ENCODE measurements at regions not wholly inside any gene's neighbourhood (a gene's known extent, or its start where the extent isn't known, plus 50 kb on each side); places are given as distances from the start of the nearest gene placed in this dataset.

- BruUV-seq (replicated peaks) = no TSS peak
- Histone ChIP-seq H3K36me3 (ENCODE audit: control insufficient read depth in 1 of 2, insufficient read depth in 2 of 2, low read length in 2 of 2) (no peaks in the 10 kb centered on the region), H3K9me3 (ENCODE audit: control insufficient read depth in 1 of 2, insufficient read depth in 1 of 2, low read depth in 1 of 2, low read length in 2 of 2) (no peaks in the 10 kb centered on the region), H3K79me2 (ENCODE audit: insufficient read depth, low read length) (no peaks in the 10 kb centered on the region), H3K9me2 (ENCODE audit: insufficient read depth) (no peaks in the 10 kb centered on the region), H2AFZ (ENCODE audit: low read depth, low read length, poor library complexity, severe bottlenecking) (no peak overlapping the region), H3K4me1 (ENCODE audit: control insufficient read depth in 1 of 2, insufficient read depth in 2 of 2, low read length in 2 of 2) (no peaks in the 10 kb centered on the region), H3K27me3 (ENCODE audit: insufficient read depth, low read length) (peaks cover 40% of the 10 kb centered on the region), H3K4me3 (replicated peaks in 1 of 2; ENCODE audit: low read depth in 1 of 2, low read length in 2 of 2) (no peak overlapping the region), H3K9ac (ENCODE audit: low read length) (no peak overlapping the region), H4K20me1 (ENCODE audit: insufficient read depth) (no peaks in the 10 kb centered on the region), H3K4me2 (ENCODE audit: low read length) (no peak overlapping the region), H3K27ac (ENCODE audit: low read depth, low read length) (no peak overlapping the region)
- ChIA-PET POLR2A (no interaction called here), RAD21 (ENCODE audit: low non-redundant PET in 1 of 2, low total read pairs in 2 of 2, uncharacterized antibody in 2 of 2, unreplicated experiment in 2 of 2) (no interaction called here), CTCF (interaction anchor here (1.5 kb wide), 1 partner anchor 10 kb away, joined by 7 read pairs; no protein-coding TSS in a partner anchor)
- TF ChIP-seq EZH2 (IDR thresholded peaks at IDR 0.05) = no peak
- TF ChIP-seq CBX3 (IDR thresholded peaks at IDR 0.05; ENCODE audit: low read depth) = no peak
- ATAC-seq = no peak
- intact Hi-C loops (cut with micrococcal nuclease) = no loop called here
- DNase-seq (ENCODE audit: low read depth, low spot score) = no peak
These were observed 154.4 kb upstream of the ZNF644 start for GRCh38 chr1:91176250-91176649.

- intact Hi-C loops (cut with micrococcal nuclease) = no loop called here
- RAD21 ChIA-PET (ENCODE audit: low non-redundant PET in 1 of 2, low total read pairs in 2 of 2, uncharacterized antibody in 2 of 2, unreplicated experiment in 2 of 2) = no interaction called here
- Histone ChIP-seq H3K9me3 (ENCODE audit: control insufficient read depth in 1 of 2, insufficient read depth in 1 of 2, low read depth in 1 of 2, low read length in 2 of 2) (no peaks in the 10 kb centered on the region), H3K79me2 (ENCODE audit: insufficient read depth, low read length) (no peaks in the 10 kb centered on the region), H2AFZ (ENCODE audit: low read depth, low read length, poor library complexity, severe bottlenecking) (no peak overlapping the region), H3K4me1 (ENCODE audit: control insufficient read depth in 1 of 2, insufficient read depth in 2 of 2, low read length in 2 of 2) (no peaks in the 10 kb centered on the region), H3K4me3 (replicated peaks in 1 of 2; ENCODE audit: low read depth in 1 of 2, low read length in 2 of 2) (no peak overlapping the region), H3K36me3 (ENCODE audit: control insufficient read depth in 1 of 2, insufficient read depth in 2 of 2, low read length in 2 of 2) (no peaks in the 10 kb centered on the region), H3K4me2 (ENCODE audit: low read length) (no peak overlapping the region), H3K27ac (ENCODE audit: low read depth, low read length) (no peak overlapping the region), H3K9me2 (ENCODE audit: insufficient read depth) (no peaks in the 10 kb centered on the region), H3K9ac (ENCODE audit: low read length) (no peak overlapping the region), H4K20me1 (ENCODE audit: insufficient read depth) (no peaks in the 10 kb centered on the region), H3K27me3 (ENCODE audit: insufficient read depth, low read length) (peaks cover 40% of the 10 kb centered on the region)
- CTCF ChIA-PET = interaction anchor here (1.5 kb wide), 1 partner anchor 8 kb away, joined by 7 read pairs; no protein-coding TSS in a partner anchor
- TF ChIP-seq TCF7L2 (IDR thresholded peaks at IDR 0.05; ENCODE audit: borderline replicate concordance, extremely low read depth, insufficient read depth, insufficient read length) (no peak), POLR2A (IDR thresholded peaks at IDR 0.05; ENCODE audit: borderline replicate concordance, extremely low read depth, insufficient read depth, insufficient read length) (no peak), ATF3 (IDR thresholded peaks at IDR 0.05) (no peak), EZH2 (IDR thresholded peaks at IDR 0.05) (no peak), ZBTB33 (IDR thresholded peaks at IDR 0.05; ENCODE audit: extremely low read depth, insufficient replicate concordance, low read length) (no peak), SRF (IDR thresholded peaks at IDR 0.05; ENCODE audit: low read depth) (no peak), FOSL1 (IDR thresholded peaks at IDR 0.05; ENCODE audit: low read depth) (no peak)
- POLR2A ChIA-PET = no interaction called here
- ATAC-seq = no peak
- BruUV-seq (replicated peaks) = no TSS peak
- DNase-seq (ENCODE audit: low read depth, low spot score) = no peak
These were observed 152.9 kb upstream of the ZNF644 start for GRCh38 chr1:91174734-91175133.
